ENCODE measurements at regions not wholly inside any gene's neighbourhood (a gene's known extent, or its start where the extent isn't known, plus 50 kb on each side); places are given as distances from the start of the nearest gene placed in this dataset.
A peak's percentile ranks its signal among the peaks of the same experiment; 100 is the strongest.

DNA sequence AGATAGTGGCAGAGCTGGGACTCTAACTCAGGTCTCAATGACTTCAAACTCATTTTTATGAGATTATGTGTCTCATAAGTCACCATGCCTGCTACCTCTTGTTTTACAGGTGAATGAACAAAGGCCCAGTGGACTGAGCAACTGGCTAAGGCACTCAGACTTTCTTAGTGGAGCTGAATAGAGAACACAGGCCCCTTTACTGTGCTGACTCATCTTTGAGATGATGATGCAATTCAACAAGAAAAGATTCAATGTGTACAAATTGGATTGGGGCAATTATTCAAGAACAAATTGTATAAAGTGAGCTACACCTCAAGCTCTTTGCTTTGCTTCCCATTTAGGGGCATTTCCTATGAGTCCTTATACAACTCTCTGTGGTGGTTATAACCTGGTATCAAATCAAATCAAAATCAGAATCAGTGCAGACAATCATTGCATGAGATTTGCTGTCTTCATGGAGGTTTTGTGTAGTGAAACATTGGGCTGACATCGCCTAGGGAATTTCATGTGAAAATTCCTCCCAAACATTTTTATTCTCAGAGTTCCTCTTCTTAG lies 84.3 kb upstream of the PPP2R2B start:
- Histone ChIP-seq H3K27ac (ENCODE audit: poor library complexity, severe bottlenecking) (no peak overlapping the region), H3K9me3 (ENCODE audit: severe bottlenecking) (no peaks in the 10 kb centered on the region), H3K4me1 (ENCODE audit: insufficient read depth, poor library complexity, severe bottlenecking) (peaks cover 2% of the 10 kb centered on the region), H3K36me3 (ENCODE audit: low read depth) (no peaks in the 10 kb centered on the region), H3K4me3 (ENCODE audit: severe bottlenecking) (no peak overlapping the region), H3K27me3 (ENCODE audit: insufficient read depth, poor library complexity, severe bottlenecking) (peaks cover 7% of the 10 kb centered on the region)
- TF ChIP-seq CTCF (IDR thresholded peaks at IDR 0.05; ENCODE audit: poor library complexity, severe bottlenecking), result no peak
- ATAC-seq (ENCODE audit: low read depth) (peak; percentile 65), DNase-seq (ENCODE audit: low spot score) (no peak)

GRCh38 chr5:146965761-146966659 lies 87.5 kb upstream of the PPP2R2B start:
- peak; percentile 94 for TF ChIP-seq CTCF (IDR thresholded peaks at IDR 0.05; ENCODE audit: poor library complexity, severe bottlenecking)
- Histone ChIP-seq H3K27ac (ENCODE audit: poor library complexity, severe bottlenecking) (no peak overlapping the region), H3K27me3 (ENCODE audit: insufficient read depth, poor library complexity, severe bottlenecking) (no peaks in the 10 kb centered on the region), H3K9me3 (ENCODE audit: severe bottlenecking) (no peaks in the 10 kb centered on the region), H3K4me3 (ENCODE audit: severe bottlenecking) (no peak overlapping the region), H3K36me3 (ENCODE audit: low read depth) (no peaks in the 10 kb centered on the region), H3K4me1 (ENCODE audit: insufficient read depth, poor library complexity, severe bottlenecking) (peaks cover 2% of the 10 kb centered on the region)
- DNase-seq (ENCODE audit: low spot score) (no peak), ATAC-seq (ENCODE audit: low read depth) (peak; percentile 84)

DNA sequence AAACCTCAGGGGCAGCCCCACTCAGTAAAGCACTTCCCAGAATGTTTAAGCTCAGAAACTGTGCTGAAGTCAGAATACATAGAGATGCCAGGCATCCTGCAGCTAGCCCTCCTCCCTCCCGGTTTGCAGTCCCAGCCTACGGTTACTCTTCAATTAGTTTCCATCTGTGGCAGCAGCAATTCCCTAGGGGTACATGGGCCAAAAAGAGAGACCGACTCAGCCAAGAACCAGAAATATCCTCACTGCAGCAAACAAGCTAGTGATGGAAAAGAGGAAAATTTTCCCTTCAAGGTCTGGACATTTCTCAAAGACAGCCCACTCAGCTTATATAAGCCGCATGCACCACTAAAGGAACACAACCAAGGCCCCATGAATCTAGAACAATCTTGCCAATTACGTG lies 89.1 kb upstream of the PPP2R2B start:
- H3K27me3 ChIP-seq (ENCODE audit: insufficient read depth, poor library complexity, severe bottlenecking), result peaks cover under 1% of the 10 kb centered on the region
- ATAC-seq (ENCODE audit: low read depth), result no peak
- H3K9me3 ChIP-seq (ENCODE audit: severe bottlenecking), result no peaks in the 10 kb centered on the region
- H3K27ac ChIP-seq (ENCODE audit: poor library complexity, severe bottlenecking), result no peak overlapping the region
- no peak overlapping the region for H3K4me3 ChIP-seq (ENCODE audit: severe bottlenecking)
- DNase-seq (ENCODE audit: low spot score), result no peak
- no peak for TF ChIP-seq CTCF (IDR thresholded peaks at IDR 0.05; ENCODE audit: poor library complexity, severe bottlenecking)
- peaks cover 2% of the 10 kb centered on the region for H3K4me1 ChIP-seq (ENCODE audit: insufficient read depth, poor library complexity, severe bottlenecking)
- no peaks in the 10 kb centered on the region for H3K36me3 ChIP-seq (ENCODE audit: low read depth)

GRCh38 chr5:146971401-146971800 lies 92.8 kb upstream of the PPP2R2B start:
- H3K27me3 ChIP-seq (ENCODE audit: insufficient read depth, poor library complexity, severe bottlenecking), result peaks cover 3% of the 10 kb centered on the region
- H3K4me3 ChIP-seq (ENCODE audit: severe bottlenecking), result no peak overlapping the region
- H3K36me3 ChIP-seq (ENCODE audit: low read depth), result no peaks in the 10 kb centered on the region
- no peaks in the 10 kb centered on the region for H3K4me1 ChIP-seq (ENCODE audit: insufficient read depth, poor library complexity, severe bottlenecking)
- no peak for DNase-seq (ENCODE audit: low spot score)
- H3K9me3 ChIP-seq (ENCODE audit: severe bottlenecking), result no peaks in the 10 kb centered on the region
- no peak for ATAC-seq (ENCODE audit: low read depth)
- H3K27ac ChIP-seq (ENCODE audit: poor library complexity, severe bottlenecking), result no peak overlapping the region
- TF ChIP-seq CTCF (IDR thresholded peaks at IDR 0.05; ENCODE audit: poor library complexity, severe bottlenecking), result no peak

- ATAC-seq (ENCODE audit: low read depth), result no peak
- no peaks in the 10 kb centered on the region for H3K27me3 ChIP-seq (ENCODE audit: insufficient read depth, poor library complexity, severe bottlenecking)
- DNase-seq (ENCODE audit: low spot score), result no peak
- H3K27ac ChIP-seq (ENCODE audit: poor library complexity, severe bottlenecking), result no peak overlapping the region
- no peaks in the 10 kb centered on the region for H3K4me1 ChIP-seq (ENCODE audit: insufficient read depth, poor library complexity, severe bottlenecking)
- no peaks in the 10 kb centered on the region for H3K36me3 ChIP-seq (ENCODE audit: low read depth)
- H3K9me3 ChIP-seq (ENCODE audit: severe bottlenecking), result no peaks in the 10 kb centered on the region
- H3K4me3 ChIP-seq (ENCODE audit: severe bottlenecking), result no peak overlapping the region
- TF ChIP-seq CTCF (IDR thresholded peaks at IDR 0.05; ENCODE audit: poor library complexity, severe bottlenecking), result no peak
Observed at GRCh38 chr5:146986469-146986868, 107.9 kb upstream of the PPP2R2B start.
